HG03571 (cell line): ENCODE measurements at regions not wholly inside any gene's neighbourhood (a gene's known extent, or its start where the extent isn't known, plus 50 kb on each side); places are given as distances from the start of the nearest gene placed in this dataset.
"Not testable (repeated sequence)": the region's sequence is repeated elsewhere in the genome, so short reads cannot be mapped to it uniquely, and the experiment has no call there.

ENCODE experiments used
- ATAC-seq: cut with Tn5 transposase; IDR thresholded peaks from one replicate; pipeline ENCODE4 v1.9.1; 2021; ENCODE audit not compliant: unreplicated experiment

- no peak for ATAC-seq
Measured at GRCh38 chrX:46235778-46236177, 309.4 kb downstream of the ZNF674 start.

- no peak for ATAC-seq
Measured at GRCh38 chrX:46234775-46235174, 310.4 kb downstream of the ZNF674 start.

GRCh38 chrX:46228389-46228788 is 316.8 kb downstream of the ZNF674 start:
- ATAC-seq, result no peak

- no peak for ATAC-seq
Measured at GRCh38 chrX:46226422-46226821, 318.8 kb downstream of the ZNF674 start.

DNA sequence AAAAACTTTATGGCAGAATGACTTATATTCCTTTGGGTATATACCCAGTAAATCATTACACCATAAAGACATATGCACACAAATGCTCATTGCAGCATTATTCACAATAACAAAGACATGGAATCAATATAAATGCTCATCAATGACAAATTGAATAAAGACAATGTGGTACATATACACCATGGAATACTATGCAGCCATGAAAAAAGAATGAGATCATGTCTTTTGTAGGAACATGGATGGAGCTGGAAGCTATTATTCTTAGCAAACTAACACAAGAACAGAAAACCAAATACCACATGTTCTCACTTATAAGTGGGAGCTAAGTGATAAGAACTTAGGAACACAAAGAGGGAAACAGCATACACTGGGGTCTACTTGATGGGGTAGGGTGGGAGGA is 321.7 kb downstream of the ZNF674 start:
- ATAC-seq, result not testable (repeated sequence)

GRCh38 chrX:46220822-46221221 is 324.4 kb downstream of the ZNF674 start:
- ATAC-seq, result no peak

GRCh38 chrX:46218373-46218772 is 326.8 kb downstream of the ZNF674 start:
- ATAC-seq, result no peak

DNA sequence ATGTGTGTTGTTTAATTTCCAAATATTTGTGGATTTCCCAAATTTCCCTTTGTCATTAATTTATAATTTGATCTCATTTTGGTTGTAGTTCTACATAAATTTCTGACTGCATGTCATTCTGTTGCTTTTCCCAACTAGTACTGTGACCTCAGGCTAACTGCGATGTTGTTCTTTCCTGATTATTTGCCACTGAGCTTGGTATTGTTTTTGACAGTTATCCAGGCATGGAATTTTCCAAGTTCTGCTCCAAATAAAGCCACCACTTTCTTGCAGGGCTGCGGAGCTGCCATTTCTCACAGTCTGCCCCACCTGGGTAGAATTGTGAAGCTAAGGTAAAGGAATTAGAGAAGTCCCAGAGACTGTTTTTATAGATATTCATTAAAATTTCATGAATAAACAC is 328.8 kb downstream of the ZNF674 start:
- no peak for ATAC-seq

- ATAC-seq, result no peak
Measured at GRCh38 chrX:46211079-46211478, 334.1 kb downstream of the ZNF674 start.

DNA sequence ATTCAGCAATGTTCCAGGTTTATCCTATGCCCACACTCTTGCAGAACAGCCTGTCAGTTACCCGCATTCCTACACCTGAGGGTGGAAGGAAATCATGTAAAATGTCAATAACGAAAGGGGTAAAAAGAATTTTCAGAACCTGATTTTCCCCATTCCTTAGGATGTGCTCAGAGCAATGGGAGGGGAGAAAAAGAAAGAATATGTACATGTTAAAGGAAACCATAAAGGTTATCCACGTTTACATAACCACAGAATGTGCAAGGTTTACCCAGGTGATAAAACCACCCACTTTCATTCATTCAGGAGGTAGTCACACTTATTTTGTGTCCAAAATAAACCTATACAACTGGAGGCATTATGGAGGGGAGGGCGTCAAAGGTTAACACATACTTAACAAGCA is 335.5 kb downstream of the ZNF674 start:
- no peak for ATAC-seq

DNA sequence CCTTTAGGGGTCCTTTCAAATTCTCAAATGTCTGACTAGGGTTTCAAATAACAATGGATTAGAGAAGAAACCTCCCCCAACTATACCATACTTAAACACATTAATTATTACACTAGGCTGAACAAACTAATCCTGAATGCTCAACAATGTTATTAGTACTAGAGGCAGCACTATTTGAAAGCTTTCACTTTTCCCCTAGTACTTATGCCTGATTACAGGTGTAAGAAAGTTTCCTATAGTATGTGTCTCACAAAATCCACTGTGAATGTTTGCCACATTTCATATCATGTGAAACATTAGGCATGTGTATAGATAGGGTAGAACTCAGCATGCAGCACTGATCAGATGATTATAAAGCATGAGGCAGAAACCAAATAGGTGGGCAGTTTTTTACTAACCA is 336.2 kb downstream of the ZNF674 start:
- ATAC-seq, result no peak

- peak; percentile 51 for ATAC-seq
Measured at GRCh38 chrX:46208225-46208854, 336.9 kb downstream of the ZNF674 start.

DNA sequence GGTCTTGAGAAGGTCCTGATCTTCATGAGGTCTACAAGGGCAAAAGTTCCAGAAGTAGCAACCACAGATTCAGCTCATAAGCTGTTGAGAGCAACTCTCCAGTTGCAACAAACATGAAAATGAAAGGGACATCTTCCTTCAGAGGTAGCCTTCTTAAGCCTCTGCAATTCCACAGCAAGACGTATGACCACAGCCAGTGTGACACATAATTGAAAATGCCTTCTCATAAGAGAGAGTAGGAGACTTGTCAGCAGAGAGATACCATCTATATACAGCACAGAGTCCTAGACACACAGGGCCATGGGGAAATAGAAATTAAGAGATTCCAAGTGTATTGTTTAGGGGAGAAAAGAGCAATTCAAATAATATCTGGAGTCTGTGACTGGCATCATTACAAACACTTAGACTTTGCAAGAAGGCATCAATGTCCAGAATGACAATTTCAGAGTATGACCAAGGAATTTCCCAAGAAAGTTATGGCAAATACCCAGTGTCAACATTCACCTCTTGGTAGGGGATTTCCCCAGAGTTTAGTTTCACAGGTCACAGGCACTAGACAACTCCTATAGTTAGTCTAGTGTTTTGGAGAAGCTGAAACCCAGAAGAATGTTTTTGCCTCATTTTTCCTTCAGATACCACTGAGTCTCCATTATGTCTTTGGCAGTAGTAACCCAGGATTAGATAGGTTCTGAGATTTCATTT is 340.3 kb downstream of the ZNF674 start:
- no peak for ATAC-seq

GRCh38 chrX:46202733-46203514 is 342.3 kb downstream of the ZNF674 start:
- ATAC-seq, result no peak

GRCh38 chrX:46200413-46200812 is 344.8 kb downstream of the ZNF674 start:
- ATAC-seq, result no peak

DNA sequence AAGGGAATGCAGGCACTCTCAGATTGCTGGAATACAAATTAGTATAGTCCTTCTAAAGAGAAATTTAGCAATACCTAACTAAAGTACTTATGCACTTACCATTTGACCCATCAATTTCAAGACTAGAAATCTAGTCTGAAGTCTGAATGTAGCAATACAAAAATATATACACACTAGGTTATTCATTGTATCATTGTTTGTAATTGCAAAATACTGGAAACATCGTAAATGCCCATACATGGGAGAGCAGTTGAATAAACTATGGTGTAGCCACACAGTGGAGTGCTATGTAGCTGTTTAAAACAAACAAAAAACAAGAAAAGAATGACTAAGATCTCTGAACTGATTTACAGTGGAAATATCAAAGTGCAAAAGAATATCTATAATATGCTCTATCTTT is 346.4 kb downstream of the ZNF674 start:
- ATAC-seq, result no peak

- ATAC-seq, result not testable (repeated sequence)
Measured at GRCh38 chrX:46186811-46187106, 358.5 kb downstream of the ZNF674 start.

DNA sequence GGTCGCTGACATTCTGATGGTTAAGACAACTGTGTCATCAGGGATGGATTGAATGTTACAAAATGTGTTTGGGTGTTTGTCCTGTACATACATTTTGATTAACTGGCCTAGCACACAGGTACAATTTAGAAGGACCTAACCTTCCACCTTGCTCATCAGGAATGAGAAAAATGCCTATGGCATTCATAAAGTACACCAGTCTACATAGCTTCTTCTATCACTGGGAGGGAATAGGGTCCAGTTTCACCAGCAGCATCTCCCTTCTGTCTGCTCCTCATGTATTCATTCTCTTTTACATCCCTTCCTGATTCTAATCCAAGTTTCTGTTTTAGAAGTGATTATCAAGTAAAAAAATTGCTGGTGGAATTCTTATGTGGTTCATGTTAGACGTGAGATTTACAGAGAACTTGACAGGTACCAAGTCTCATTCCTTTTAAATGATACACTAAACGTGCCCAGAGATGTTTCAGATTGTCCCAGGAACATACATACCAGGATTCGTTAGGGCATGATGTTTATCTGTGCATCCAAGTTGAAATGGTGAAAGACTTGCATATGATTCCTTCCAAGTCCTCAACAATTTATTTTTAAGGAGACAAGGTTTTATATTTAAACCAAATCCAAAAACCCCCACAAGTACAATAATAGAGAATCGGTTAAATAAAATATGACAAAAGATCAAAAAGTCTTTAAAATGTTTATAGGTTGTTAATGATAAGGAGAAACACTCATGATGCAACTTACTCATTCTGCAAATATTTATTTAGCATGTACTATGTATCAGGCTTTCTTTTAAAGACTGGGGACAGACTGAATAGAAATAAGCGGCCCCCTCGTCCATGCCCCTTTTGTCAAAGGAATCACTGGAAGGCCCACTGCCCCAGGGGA is 359.1 kb downstream of the ZNF674 start:
- no peak for ATAC-seq

- ATAC-seq, result no peak
Measured at GRCh38 chrX:46184749-46185148, 360.5 kb downstream of the ZNF674 start.

DNA sequence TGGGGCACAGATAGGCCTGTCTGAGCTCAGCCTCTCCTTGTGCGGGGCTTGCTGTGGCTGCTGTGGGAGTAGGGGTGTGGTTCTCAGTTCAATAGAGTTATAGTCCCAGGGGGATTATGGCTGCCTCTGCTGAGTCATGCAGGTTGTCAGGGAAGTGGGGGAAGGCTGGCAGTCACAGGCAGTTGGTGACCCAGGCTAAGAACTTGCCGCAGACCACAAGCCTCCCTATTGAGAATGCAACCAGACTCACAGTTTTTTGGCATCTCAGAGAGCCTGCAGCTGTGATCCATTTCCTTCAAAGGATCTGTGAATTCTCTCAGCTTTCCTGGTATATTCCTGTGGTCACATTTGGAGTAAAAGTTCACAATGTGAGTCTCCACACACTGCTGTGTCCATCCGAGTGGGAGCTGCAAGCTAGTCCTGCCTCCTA is 364.9 kb downstream of the ZNF674 start:
- peak; percentile 97 for ATAC-seq

GRCh38 chrX:46179748-46180147 is 365.5 kb downstream of the ZNF674 start:
- no peak for ATAC-seq
